ENCODE measurements at regions not wholly inside any gene's neighbourhood (a gene's known extent, or its start where the extent isn't known, plus 50 kb on each side); places are given as distances from the start of the nearest gene placed in this dataset.

DNA sequence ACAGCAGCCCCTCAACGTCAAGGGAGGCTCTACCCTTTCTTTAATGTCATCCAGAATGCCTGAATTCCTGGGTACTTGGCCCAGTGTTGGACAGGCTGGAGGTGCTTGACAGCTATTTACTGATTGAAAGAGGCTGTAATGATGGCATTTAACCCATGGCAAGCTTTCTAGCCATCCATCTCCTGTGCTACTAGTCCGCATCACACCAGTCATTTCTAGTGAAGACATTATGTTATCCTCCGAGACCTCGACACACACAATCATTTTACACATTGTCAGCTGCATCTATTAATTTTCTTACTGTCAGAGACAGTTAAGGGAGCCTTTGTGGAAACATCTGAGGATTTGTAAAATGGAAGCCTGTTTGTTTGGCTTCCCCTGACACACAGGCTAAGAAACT, 149.3 kb upstream of the FSTL4 start:
- Histone ChIP-seq H3K9me3 (no peaks in the 10 kb centered on the region), H3K4me3 (no peak overlapping the region), H3K27me3 (peaks cover 5% of the 10 kb centered on the region), H3K36me3 (no peaks in the 10 kb centered on the region), H3K4me1 (no peaks in the 10 kb centered on the region), H3K27ac (no peak overlapping the region)
- no peak for DNase-seq
- in situ Hi-C loops (cut with MboI; ENCODE audit: low pct_ligation_motif_present in 1 of 4, low pct_unique_long_range_greater_than_20kb in 1 of 4, low sequenced_read_pairs in 3 of 4): no loop called here
- intact Hi-C loops (cut with DNase I; ENCODE audit: low total_unique reads): loop anchor here (5.0 kb wide), 1 partner anchor 809 kb away; no protein-coding TSS in a partner anchor
- TF ChIP-seq, protein P1, sequence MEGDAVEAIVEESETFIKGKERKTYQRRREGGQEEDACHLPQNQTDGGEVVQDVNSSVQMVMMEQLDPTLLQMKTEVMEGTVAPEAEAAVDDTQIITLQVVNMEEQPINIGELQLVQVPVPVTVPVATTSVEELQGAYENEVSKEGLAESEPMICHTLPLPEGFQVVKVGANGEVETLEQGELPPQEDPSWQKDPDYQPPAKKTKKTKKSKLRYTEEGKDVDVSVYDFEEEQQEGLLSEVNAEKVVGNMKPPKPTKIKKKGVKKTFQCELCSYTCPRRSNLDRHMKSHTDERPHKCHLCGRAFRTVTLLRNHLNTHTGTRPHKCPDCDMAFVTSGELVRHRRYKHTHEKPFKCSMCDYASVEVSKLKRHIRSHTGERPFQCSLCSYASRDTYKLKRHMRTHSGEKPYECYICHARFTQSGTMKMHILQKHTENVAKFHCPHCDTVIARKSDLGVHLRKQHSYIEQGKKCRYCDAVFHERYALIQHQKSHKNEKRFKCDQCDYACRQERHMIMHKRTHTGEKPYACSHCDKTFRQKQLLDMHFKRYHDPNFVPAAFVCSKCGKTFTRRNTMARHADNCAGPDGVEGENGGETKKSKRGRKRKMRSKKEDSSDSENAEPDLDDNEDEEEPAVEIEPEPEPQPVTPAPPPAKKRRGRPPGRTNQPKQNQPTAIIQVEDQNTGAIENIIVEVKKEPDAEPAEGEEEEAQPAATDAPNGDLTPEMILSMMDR (IDR thresholded peaks at IDR 0.05): no peak
- TF ChIP-seq POLR2A (IDR thresholded peaks at IDR 0.05): no peak
- no peak for TF ChIP-seq POLR2AphosphoS5 (IDR thresholded peaks at IDR 0.05)
- no peak for TF ChIP-seq EP300 (IDR thresholded peaks at IDR 0.05; ENCODE audit: low read depth)
- 79 to 80% methylated on average over 3 to 4 of the region's 4 CpGs for WGBS, 2 donors (ENCODE audit: low coverage in 1 of 2)

GRCh38 chr5:133760532-133760931, 148.2 kb upstream of the FSTL4 start:
- DNase-seq: no peak
- Histone ChIP-seq H3K9me3 (no peaks in the 10 kb centered on the region), H3K4me3 (no peak overlapping the region), H3K36me3 (no peaks in the 10 kb centered on the region), H3K4me1 (no peaks in the 10 kb centered on the region), H3K27me3 (peaks cover 13% of the 10 kb centered on the region), H3K27ac (no peak overlapping the region)
- intact Hi-C loops (cut with DNase I; ENCODE audit: low total_unique reads) (loop anchor here (5.0 kb wide), 1 partner anchor 808 kb away; no protein-coding TSS in a partner anchor), in situ Hi-C loops (cut with MboI; ENCODE audit: low pct_ligation_motif_present in 1 of 4, low pct_unique_long_range_greater_than_20kb in 1 of 4, low sequenced_read_pairs in 3 of 4) (no loop called here)
- TF ChIP-seq EP300 (IDR thresholded peaks at IDR 0.05; ENCODE audit: low read depth): no peak
- TF ChIP-seq POLR2A (IDR thresholded peaks at IDR 0.05): no peak
- TF ChIP-seq, protein P1 (IDR thresholded peaks at IDR 0.05): no peak
- TF ChIP-seq POLR2AphosphoS5 (IDR thresholded peaks at IDR 0.05): no peak
- 90 to 100% methylated on average over 2 to 3 of the region's 3 CpGs for WGBS, 2 donors (ENCODE audit: low coverage in 1 of 2)

- Histone ChIP-seq H3K36me3 (no peaks in the 10 kb centered on the region), H3K4me3 (no peak overlapping the region), H3K27ac (no peak overlapping the region), H3K27me3 (peaks cover 14% of the 10 kb centered on the region), H3K4me1 (no peaks in the 10 kb centered on the region), H3K9me3 (no peaks in the 10 kb centered on the region)
- TF ChIP-seq EP300 (IDR thresholded peaks at IDR 0.05; ENCODE audit: low read depth): no peak
- TF ChIP-seq POLR2A (IDR thresholded peaks at IDR 0.05): no peak
- TF ChIP-seq POLR2AphosphoS5 (IDR thresholded peaks at IDR 0.05): no peak
- TF ChIP-seq, protein P1 (IDR thresholded peaks at IDR 0.05): no peak
- in situ Hi-C loops (cut with MboI; ENCODE audit: low pct_ligation_motif_present in 1 of 4, low pct_unique_long_range_greater_than_20kb in 1 of 4, low sequenced_read_pairs in 3 of 4) (no loop called here), intact Hi-C loops (cut with DNase I; ENCODE audit: low total_unique reads) (no loop called here)
- 50 to 96% methylated on average over 1 of the region's 1 CpG for WGBS, 2 donors (ENCODE audit: low coverage in 1 of 2)
- no peak for DNase-seq
Observed at GRCh38 chr5:133758641-133759040, 146.3 kb upstream of the FSTL4 start.

GRCh38 chr5:133757396-133757945, 145.1 kb upstream of the FSTL4 start:
- Histone ChIP-seq H3K27ac (no peak overlapping the region), H3K9me3 (no peaks in the 10 kb centered on the region), H3K4me1 (no peaks in the 10 kb centered on the region), H3K36me3 (no peaks in the 10 kb centered on the region), H3K27me3 (peaks cover 14% of the 10 kb centered on the region), H3K4me3 (no peak overlapping the region)
- intact Hi-C loops (cut with DNase I; ENCODE audit: low total_unique reads): no loop called here
- in situ Hi-C loops (cut with MboI; ENCODE audit: low pct_ligation_motif_present in 1 of 4, low pct_unique_long_range_greater_than_20kb in 1 of 4, low sequenced_read_pairs in 3 of 4): no loop called here
- TF ChIP-seq EP300 (IDR thresholded peaks at IDR 0.05; ENCODE audit: low read depth): no peak
- TF ChIP-seq, protein P1 (IDR thresholded peaks at IDR 0.05): no peak
- no peak for TF ChIP-seq POLR2A (IDR thresholded peaks at IDR 0.05)
- no peak for TF ChIP-seq POLR2AphosphoS5 (IDR thresholded peaks at IDR 0.05)
- WGBS, 2 donors (ENCODE audit: low coverage in 1 of 2): 52 to 59% methylated on average over 8 of the region's 8 CpGs
- no peak for DNase-seq
